Prostate gland (tissue), 2 donors: ENCODE measurements at regions not wholly inside any gene's neighbourhood (a gene's known extent, or its start where the extent isn't known, plus 50 kb on each side); places are given as distances from the start of the nearest gene placed in this dataset.

Source experiments
- POLR2AphosphoS5 ChIP-seq: sonication (generic); formaldehyde crosslinking; IDR thresholded peaks from one replicate; pipeline ENCODE4 v1.6.1; 2017; ENCODE audit warnings: antibody characterized with exemption
- TF ChIP-seq, protein P1 (sequence below), 4 experiments: fragments of 200-600 bp in 2 of 4; fragments of 450-650 bp in 2 of 4; sonication (generic) in 2 of 4; IDR thresholded peaks; 1 replicate in 3 of 4; 2 replicates in 1 of 4; pipeline ENCODE4 v1.5.1; 2016 to 2019; ENCODE audit warnings: antibody characterized with exemption in 4 of 4, mild to moderate bottlenecking in 2 of 4, moderate library complexity in 2 of 4

DNA sequence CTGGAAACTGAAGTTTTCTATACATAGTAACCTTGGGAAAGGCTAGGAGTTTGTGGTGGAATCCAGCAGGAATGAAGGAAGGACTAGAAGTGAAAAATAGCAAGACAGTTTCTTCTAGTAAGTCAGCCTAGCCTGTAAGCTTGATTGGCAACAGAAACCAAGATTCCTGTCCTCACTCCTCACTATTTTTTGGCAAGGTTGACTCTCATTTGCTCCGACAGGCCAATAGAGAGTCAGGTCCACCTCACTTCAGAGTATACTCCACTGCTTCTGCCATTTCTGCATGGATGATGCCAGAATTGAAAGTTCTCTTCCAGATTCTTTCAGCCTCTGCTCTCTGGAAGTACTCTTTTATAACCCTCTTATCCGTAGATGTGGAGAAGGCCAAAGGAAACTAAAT lies 352.4 kb downstream of the ZNF516 start:
- TF ChIP-seq, protein P1, sequence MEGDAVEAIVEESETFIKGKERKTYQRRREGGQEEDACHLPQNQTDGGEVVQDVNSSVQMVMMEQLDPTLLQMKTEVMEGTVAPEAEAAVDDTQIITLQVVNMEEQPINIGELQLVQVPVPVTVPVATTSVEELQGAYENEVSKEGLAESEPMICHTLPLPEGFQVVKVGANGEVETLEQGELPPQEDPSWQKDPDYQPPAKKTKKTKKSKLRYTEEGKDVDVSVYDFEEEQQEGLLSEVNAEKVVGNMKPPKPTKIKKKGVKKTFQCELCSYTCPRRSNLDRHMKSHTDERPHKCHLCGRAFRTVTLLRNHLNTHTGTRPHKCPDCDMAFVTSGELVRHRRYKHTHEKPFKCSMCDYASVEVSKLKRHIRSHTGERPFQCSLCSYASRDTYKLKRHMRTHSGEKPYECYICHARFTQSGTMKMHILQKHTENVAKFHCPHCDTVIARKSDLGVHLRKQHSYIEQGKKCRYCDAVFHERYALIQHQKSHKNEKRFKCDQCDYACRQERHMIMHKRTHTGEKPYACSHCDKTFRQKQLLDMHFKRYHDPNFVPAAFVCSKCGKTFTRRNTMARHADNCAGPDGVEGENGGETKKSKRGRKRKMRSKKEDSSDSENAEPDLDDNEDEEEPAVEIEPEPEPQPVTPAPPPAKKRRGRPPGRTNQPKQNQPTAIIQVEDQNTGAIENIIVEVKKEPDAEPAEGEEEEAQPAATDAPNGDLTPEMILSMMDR (IDR thresholded peaks at IDR 0.05) = no peak
- no peak for TF ChIP-seq POLR2AphosphoS5
